H9 (cell line): ENCODE measurements at regions not wholly inside any gene's neighbourhood (a gene's known extent, or its start where the extent isn't known, plus 50 kb on each side); places are given as distances from the start of the nearest gene placed in this dataset.
A peak's percentile ranks its signal among the peaks of the same experiment; 100 is the strongest.

Experiments used
- DNase-seq: peaks from one replicate; pipeline ENCODE4 v3.0.0-alpha.2; 2017
- H2AFZ ChIP-seq: one replicate; pipeline ENCODE4 v1.6.1; 2013; ENCODE audit warnings: mild to moderate bottlenecking, low read length, control low read depth, moderate library complexity
- H2AK5ac ChIP-seq: 2 replicates; pipeline ENCODE4 v1.6.1; 2013; ENCODE audit warnings: low read length, control low read depth, mixed read lengths; ENCODE audit not compliant: insufficient read length
- H2BK120ac ChIP-seq: one replicate; pipeline ENCODE4 v1.6.1; 2013; ENCODE audit warnings: low read depth, mild to moderate bottlenecking, low read length, control low read depth, inconsistent platforms; ENCODE audit not compliant: poor library complexity, severe bottlenecking
- H2BK12ac ChIP-seq: 2 replicates; pipeline ENCODE4 v1.6.1; 2013; ENCODE audit warnings: low read length, control low read depth, mixed read lengths, low read depth; ENCODE audit not compliant: insufficient read length
- H2BK15ac ChIP-seq: 2 replicates; pipeline ENCODE4 v1.6.1; 2013; ENCODE audit warnings: low read depth, low read length, control low read depth
- H2BK20ac ChIP-seq: one replicate; pipeline ENCODE4 v1.6.1; 2013; ENCODE audit warnings: low read depth, mild to moderate bottlenecking, low read length, control low read depth, inconsistent platforms; ENCODE audit not compliant: poor library complexity, severe bottlenecking
- H2BK5ac ChIP-seq: 2 replicates; pipeline ENCODE4 v1.6.1; 2013; ENCODE audit warnings: low read length, control low read depth, mixed read lengths; ENCODE audit not compliant: insufficient read length
- H3K14ac ChIP-seq: 2 replicates; pipeline ENCODE4 v1.6.1; 2013; ENCODE audit warnings: low read length, control low read depth; ENCODE audit not compliant: insufficient read depth
- H3K18ac ChIP-seq: 2 replicates; pipeline ENCODE4 v1.6.1; 2013; ENCODE audit warnings: low read depth, mild to moderate bottlenecking, mixed read lengths, low read length, control low read depth; ENCODE audit not compliant: insufficient read length
- H3K23ac ChIP-seq: 2 replicates; pipeline ENCODE4 v1.6.1; 2013; ENCODE audit warnings: low read length, control low read depth, mixed read lengths, low read depth; ENCODE audit not compliant: insufficient read length
- H3K23me2 ChIP-seq: 2 replicates; pipeline ENCODE4 v1.6.1; 2013; ENCODE audit warnings: low read depth, mild to moderate bottlenecking, mixed read lengths, low read length, control low read depth; ENCODE audit not compliant: insufficient read length, poor library complexity, severe bottlenecking
- H3K27ac ChIP-seq: 2 replicates; pipeline ENCODE4 v1.5.1; 2013; ENCODE audit warnings: low read length, control low read depth, mixed read lengths, low read depth; ENCODE audit not compliant: insufficient read length
- H3K27me3 ChIP-seq: 2 replicates; pipeline ENCODE4 v1.6.1; 2013; ENCODE audit warnings: low read length, control low read depth, inconsistent platforms; ENCODE audit not compliant: insufficient read depth
- H3K4ac ChIP-seq: 2 replicates; pipeline ENCODE4 v1.6.1; 2013; ENCODE audit warnings: low read depth, mild to moderate bottlenecking, control low read depth, inconsistent platforms, low read length, moderate library complexity
- H3K4me1 ChIP-seq: 2 replicates; pipeline ENCODE4 v1.6.1; 2013; ENCODE audit warnings: low read length, control low read depth, inconsistent platforms; ENCODE audit not compliant: insufficient read depth
- H3K4me2 ChIP-seq: 2 replicates; pipeline ENCODE4 v1.6.1; 2013; ENCODE audit warnings: low read length, control low read depth, mixed read lengths; ENCODE audit not compliant: insufficient read length, insufficient read depth
- H3K56ac ChIP-seq: 2 replicates; pipeline ENCODE4 v1.6.1; 2013; ENCODE audit warnings: low read depth, mild to moderate bottlenecking, mixed read lengths, low read length, control low read depth; ENCODE audit not compliant: insufficient read length
- H3K79me1 ChIP-seq: 2 replicates; pipeline ENCODE4 v1.6.1; 2013; ENCODE audit warnings: low read depth, mild to moderate bottlenecking, moderate library complexity, low read length, control low read depth, inconsistent platforms; ENCODE audit not compliant: insufficient read depth, poor library complexity, severe bottlenecking
- H3K79me2 ChIP-seq: 2 replicates; pipeline ENCODE4 v1.6.1; 2013; ENCODE audit warnings: low read length, control low read depth, inconsistent platforms; ENCODE audit not compliant: insufficient read depth
- H3K9ac ChIP-seq: 2 replicates; pipeline ENCODE4 v1.6.1; 2013; ENCODE audit warnings: low read length, control low read depth, mixed read lengths; ENCODE audit not compliant: insufficient read length; ENCODE audit errors: extremely low read depth
- H3K9me3 ChIP-seq: one replicate; pipeline ENCODE4 v1.6.1; 2013; ENCODE audit warnings: low read depth, low read length, inconsistent platforms; ENCODE audit not compliant: control insufficient read depth
- H3T11ph ChIP-seq: one replicate; pipeline ENCODE4 v1.6.1; 2013; ENCODE audit warnings: mild to moderate bottlenecking, low read length, control low read depth, inconsistent platforms
- H4K20me1 ChIP-seq: one replicate; pipeline ENCODE4 v1.6.1; 2013; ENCODE audit not compliant: control insufficient read depth, insufficient read length, insufficient read depth
- H4K5ac ChIP-seq: 2 replicates; pipeline ENCODE4 v1.6.1; 2013; ENCODE audit warnings: low read depth, mild to moderate bottlenecking, mixed read lengths, low read length, control low read depth; ENCODE audit not compliant: insufficient read length
- H4K8ac ChIP-seq: replicated peaks from 2 replicates; pipeline ENCODE4 v1.6.1; 2013; ENCODE audit warnings: low read length, control low read depth, mixed read lengths, low read depth; ENCODE audit not compliant: insufficient read length
- H4K91ac ChIP-seq: 2 replicates; pipeline ENCODE4 v1.6.1; 2013; ENCODE audit warnings: low read depth, mild to moderate bottlenecking, moderate library complexity, mixed read lengths, low read length, control low read depth; ENCODE audit not compliant: insufficient read length
- H3K27ac Mint-ChIP-seq, 3 experiments: 2 replicates in 2 of 3; 3 replicates in 1 of 3; pipeline ENCODE4 v1.8.0; 2020 to 2021; ENCODE audit warnings: mixed read lengths in 3 of 3, mild to moderate bottlenecking in 1 of 3, moderate library complexity in 1 of 3
- H3K27me3 Mint-ChIP-seq: 2 replicates; pipeline ENCODE4 v1.8.0; 2021; ENCODE audit warnings: low read depth, mild to moderate bottlenecking, moderate library complexity, mixed read lengths
- H3K36me3 Mint-ChIP-seq, 3 experiments: 2 replicates in 2 of 3; 3 replicates in 1 of 3; pipeline ENCODE4 v1.8.0; 2020 to 2021; ENCODE audit warnings: low read depth in 3 of 3, mixed read lengths in 3 of 3; ENCODE audit not compliant: insufficient read depth in 1 of 3
- H3K4me1 Mint-ChIP-seq, 2 experiments: 2 replicates each; pipeline ENCODE4 v1.8.0; 2020; ENCODE audit warnings: mixed read lengths in 2 of 2
- H3K4me3 Mint-ChIP-seq, 2 experiments: 2 replicates in 1 of 2; 3 replicates in 1 of 2; pipeline ENCODE4 v1.8.0; 2020 to 2021; ENCODE audit warnings: mild to moderate bottlenecking in 2 of 2, mixed read lengths in 2 of 2, moderate library complexity in 1 of 2
- H3K9me3 Mint-ChIP-seq, 2 experiments: 2 replicates in 1 of 2; 3 replicates in 1 of 2; pipeline ENCODE4 v1.8.0; 2020; ENCODE audit warnings: mild to moderate bottlenecking in 2 of 2, mixed read lengths in 2 of 2, moderate library complexity in 1 of 2
- WGBS: extraction: QIAGEN DNeasy Blood & Tissue Kit; methylation state at CpG from one replicate; pipeline ENCODE4 v1.1.7; 2013; ENCODE audit warnings: missing lambda C conversion rate, low lambda C conversion rate, mixed read lengths; ENCODE audit not compliant: insufficient read length; ENCODE audit errors: extremely low coverage; 5-methylcytosine and 5-hydroxymethylcytosine counted together
- TF ChIP-seq, protein P1 (sequence below): fragments of 200-600 bp; sonication (generic); conservative IDR thresholded peaks from 3 replicates; pipeline ENCODE4 v1.8.0; 2021; ENCODE audit warnings: antibody characterized with exemption, mild to moderate bottlenecking

DNA sequence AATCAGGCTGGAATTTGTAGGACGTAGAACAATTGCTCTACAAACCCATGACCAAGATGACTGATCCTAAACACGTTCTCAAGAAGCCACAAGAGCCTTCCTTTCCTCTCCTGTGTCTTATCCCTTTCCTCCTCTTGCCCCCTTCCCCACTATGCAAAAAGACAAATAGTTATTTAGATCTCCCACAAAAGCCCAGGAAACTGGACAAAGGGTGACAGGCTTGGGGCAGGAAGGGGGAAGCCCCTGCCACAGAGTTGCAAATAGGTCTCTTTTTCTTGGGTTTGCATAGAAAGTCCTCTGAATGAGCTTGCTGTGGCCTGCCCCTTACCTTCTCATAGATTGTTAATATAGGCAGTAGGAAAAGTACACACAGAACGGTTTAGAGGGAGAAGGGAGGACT, 377.1 kb upstream of the BTBD3 start:
- Histone ChIP-seq H2AFZ (no peak overlapping the region), H2BK12ac (no peak overlapping the region), H4K8ac (no peak overlapping the region), H2BK120ac (no peak overlapping the region), H2AK5ac (no peak overlapping the region), H2BK5ac (no peak overlapping the region), H3K14ac (no peak overlapping the region), H2BK20ac (no peak overlapping the region), H4K91ac (no peak overlapping the region), H3T11ph (no peak overlapping the region), H3K18ac (no peak overlapping the region), H2BK15ac (no peak overlapping the region), H4K20me1 (no peaks in the 10 kb centered on the region), H3K4me2 (peak overlapping the region; percentile 44), H3K56ac (no peak overlapping the region), H4K5ac (no peak overlapping the region), H3K79me1 (no peaks in the 10 kb centered on the region), H3K4me1 (peaks cover 20% of the 10 kb centered on the region; the same call in 1 of the 2 replicates), H3K23ac (no peak overlapping the region), H3K4ac (no peak overlapping the region), H3K27me3 (no peaks in the 10 kb centered on the region), H3K9ac (no peak overlapping the region), H3K79me2 (no peaks in the 10 kb centered on the region), H3K9me3 (no peaks in the 10 kb centered on the region), H3K27ac (peak overlapping the region; percentile 81), H3K23me2 (no peaks in the 10 kb centered on the region)
- peaks cover 0 to 4% (median 0%) of the 10 kb centered on the region in 3 experiments; a peak in 1 of 7 replicates for H3K36me3 Mint-ChIP-seq
- no CpG with 5 or more reads among the region's 3 CpGs for WGBS
- peak; percentile 44 for DNase-seq
- H3K4me3 Mint-ChIP-seq = peak overlapping the region in 1 of 2 experiments; percentile 26; a peak in 2 of 5 replicates
- peaks cover 51 to 52% of the 10 kb centered on the region in 2 experiments for H3K4me1 Mint-ChIP-seq
- H3K27me3 Mint-ChIP-seq = no peaks in the 10 kb centered on the region
- no peaks in the 10 kb centered on the region for H3K9me3 Mint-ChIP-seq
- peak overlapping the region; percentile 78 to 97 (median 87) for H3K27ac Mint-ChIP-seq
- TF ChIP-seq, protein P1, sequence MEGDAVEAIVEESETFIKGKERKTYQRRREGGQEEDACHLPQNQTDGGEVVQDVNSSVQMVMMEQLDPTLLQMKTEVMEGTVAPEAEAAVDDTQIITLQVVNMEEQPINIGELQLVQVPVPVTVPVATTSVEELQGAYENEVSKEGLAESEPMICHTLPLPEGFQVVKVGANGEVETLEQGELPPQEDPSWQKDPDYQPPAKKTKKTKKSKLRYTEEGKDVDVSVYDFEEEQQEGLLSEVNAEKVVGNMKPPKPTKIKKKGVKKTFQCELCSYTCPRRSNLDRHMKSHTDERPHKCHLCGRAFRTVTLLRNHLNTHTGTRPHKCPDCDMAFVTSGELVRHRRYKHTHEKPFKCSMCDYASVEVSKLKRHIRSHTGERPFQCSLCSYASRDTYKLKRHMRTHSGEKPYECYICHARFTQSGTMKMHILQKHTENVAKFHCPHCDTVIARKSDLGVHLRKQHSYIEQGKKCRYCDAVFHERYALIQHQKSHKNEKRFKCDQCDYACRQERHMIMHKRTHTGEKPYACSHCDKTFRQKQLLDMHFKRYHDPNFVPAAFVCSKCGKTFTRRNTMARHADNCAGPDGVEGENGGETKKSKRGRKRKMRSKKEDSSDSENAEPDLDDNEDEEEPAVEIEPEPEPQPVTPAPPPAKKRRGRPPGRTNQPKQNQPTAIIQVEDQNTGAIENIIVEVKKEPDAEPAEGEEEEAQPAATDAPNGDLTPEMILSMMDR = no peak
